H9 (cell line): ENCODE measurements at regions not wholly inside any gene's neighbourhood (a gene's known extent, or its start where the extent isn't known, plus 50 kb on each side); places are given as distances from the start of the nearest gene placed in this dataset.

ENCODE experiments used
- DNase-seq: peaks from one replicate; pipeline ENCODE4 v3.0.0-alpha.2; 2017
- H2AFZ ChIP-seq: one replicate; pipeline ENCODE4 v1.6.1; 2013; ENCODE audit warnings: mild to moderate bottlenecking, low read length, control low read depth, moderate library complexity
- H2AK5ac ChIP-seq: 2 replicates; pipeline ENCODE4 v1.6.1; 2013; ENCODE audit warnings: low read length, control low read depth, mixed read lengths; ENCODE audit not compliant: insufficient read length
- H2BK120ac ChIP-seq: one replicate; pipeline ENCODE4 v1.6.1; 2013; ENCODE audit warnings: low read depth, mild to moderate bottlenecking, low read length, control low read depth, inconsistent platforms; ENCODE audit not compliant: poor library complexity, severe bottlenecking
- H2BK12ac ChIP-seq: 2 replicates; pipeline ENCODE4 v1.6.1; 2013; ENCODE audit warnings: low read length, control low read depth, mixed read lengths, low read depth; ENCODE audit not compliant: insufficient read length
- H2BK15ac ChIP-seq: 2 replicates; pipeline ENCODE4 v1.6.1; 2013; ENCODE audit warnings: low read depth, low read length, control low read depth
- H2BK20ac ChIP-seq: one replicate; pipeline ENCODE4 v1.6.1; 2013; ENCODE audit warnings: low read depth, mild to moderate bottlenecking, low read length, control low read depth, inconsistent platforms; ENCODE audit not compliant: poor library complexity, severe bottlenecking
- H2BK5ac ChIP-seq: 2 replicates; pipeline ENCODE4 v1.6.1; 2013; ENCODE audit warnings: low read length, control low read depth, mixed read lengths; ENCODE audit not compliant: insufficient read length
- H3K14ac ChIP-seq: 2 replicates; pipeline ENCODE4 v1.6.1; 2013; ENCODE audit warnings: low read length, control low read depth; ENCODE audit not compliant: insufficient read depth
- H3K18ac ChIP-seq: 2 replicates; pipeline ENCODE4 v1.6.1; 2013; ENCODE audit warnings: low read depth, mild to moderate bottlenecking, mixed read lengths, low read length, control low read depth; ENCODE audit not compliant: insufficient read length
- H3K23ac ChIP-seq: 2 replicates; pipeline ENCODE4 v1.6.1; 2013; ENCODE audit warnings: low read length, control low read depth, mixed read lengths, low read depth; ENCODE audit not compliant: insufficient read length
- H3K23me2 ChIP-seq: 2 replicates; pipeline ENCODE4 v1.6.1; 2013; ENCODE audit warnings: low read depth, mild to moderate bottlenecking, mixed read lengths, low read length, control low read depth; ENCODE audit not compliant: insufficient read length, poor library complexity, severe bottlenecking
- H3K27ac ChIP-seq: 2 replicates; pipeline ENCODE4 v1.5.1; 2013; ENCODE audit warnings: low read length, control low read depth, mixed read lengths, low read depth; ENCODE audit not compliant: insufficient read length
- H3K27me3 ChIP-seq: 2 replicates; pipeline ENCODE4 v1.6.1; 2013; ENCODE audit warnings: low read length, control low read depth, inconsistent platforms; ENCODE audit not compliant: insufficient read depth
- H3K4ac ChIP-seq: 2 replicates; pipeline ENCODE4 v1.6.1; 2013; ENCODE audit warnings: low read depth, mild to moderate bottlenecking, control low read depth, inconsistent platforms, low read length, moderate library complexity
- H3K4me1 ChIP-seq: 2 replicates; pipeline ENCODE4 v1.6.1; 2013; ENCODE audit warnings: low read length, control low read depth, inconsistent platforms; ENCODE audit not compliant: insufficient read depth
- H3K4me2 ChIP-seq: 2 replicates; pipeline ENCODE4 v1.6.1; 2013; ENCODE audit warnings: low read length, control low read depth, mixed read lengths; ENCODE audit not compliant: insufficient read length, insufficient read depth
- H3K56ac ChIP-seq: 2 replicates; pipeline ENCODE4 v1.6.1; 2013; ENCODE audit warnings: low read depth, mild to moderate bottlenecking, mixed read lengths, low read length, control low read depth; ENCODE audit not compliant: insufficient read length
- H3K79me1 ChIP-seq: 2 replicates; pipeline ENCODE4 v1.6.1; 2013; ENCODE audit warnings: low read depth, mild to moderate bottlenecking, moderate library complexity, low read length, control low read depth, inconsistent platforms; ENCODE audit not compliant: insufficient read depth, poor library complexity, severe bottlenecking
- H3K79me2 ChIP-seq: 2 replicates; pipeline ENCODE4 v1.6.1; 2013; ENCODE audit warnings: low read length, control low read depth, inconsistent platforms; ENCODE audit not compliant: insufficient read depth
- H3K9ac ChIP-seq: 2 replicates; pipeline ENCODE4 v1.6.1; 2013; ENCODE audit warnings: low read length, control low read depth, mixed read lengths; ENCODE audit not compliant: insufficient read length; ENCODE audit errors: extremely low read depth
- H3K9me3 ChIP-seq: one replicate; pipeline ENCODE4 v1.6.1; 2013; ENCODE audit warnings: low read depth, low read length, inconsistent platforms; ENCODE audit not compliant: control insufficient read depth
- H3T11ph ChIP-seq: one replicate; pipeline ENCODE4 v1.6.1; 2013; ENCODE audit warnings: mild to moderate bottlenecking, low read length, control low read depth, inconsistent platforms
- H4K20me1 ChIP-seq: one replicate; pipeline ENCODE4 v1.6.1; 2013; ENCODE audit not compliant: control insufficient read depth, insufficient read length, insufficient read depth
- H4K5ac ChIP-seq: 2 replicates; pipeline ENCODE4 v1.6.1; 2013; ENCODE audit warnings: low read depth, mild to moderate bottlenecking, mixed read lengths, low read length, control low read depth; ENCODE audit not compliant: insufficient read length
- H4K8ac ChIP-seq: replicated peaks from 2 replicates; pipeline ENCODE4 v1.6.1; 2013; ENCODE audit warnings: low read length, control low read depth, mixed read lengths, low read depth; ENCODE audit not compliant: insufficient read length
- H4K91ac ChIP-seq: 2 replicates; pipeline ENCODE4 v1.6.1; 2013; ENCODE audit warnings: low read depth, mild to moderate bottlenecking, moderate library complexity, mixed read lengths, low read length, control low read depth; ENCODE audit not compliant: insufficient read length
- H3K27ac Mint-ChIP-seq, 3 experiments: 2 replicates in 2 of 3; 3 replicates in 1 of 3; pipeline ENCODE4 v1.8.0; 2020 to 2021; ENCODE audit warnings: mixed read lengths in 3 of 3, mild to moderate bottlenecking in 1 of 3, moderate library complexity in 1 of 3
- H3K27me3 Mint-ChIP-seq: 2 replicates; pipeline ENCODE4 v1.8.0; 2021; ENCODE audit warnings: low read depth, mild to moderate bottlenecking, moderate library complexity, mixed read lengths
- H3K36me3 Mint-ChIP-seq, 3 experiments: 2 replicates in 2 of 3; 3 replicates in 1 of 3; pipeline ENCODE4 v1.8.0; 2020 to 2021; ENCODE audit warnings: low read depth in 3 of 3, mixed read lengths in 3 of 3; ENCODE audit not compliant: insufficient read depth in 1 of 3
- H3K4me1 Mint-ChIP-seq, 2 experiments: 2 replicates each; pipeline ENCODE4 v1.8.0; 2020; ENCODE audit warnings: mixed read lengths in 2 of 2
- H3K4me3 Mint-ChIP-seq, 2 experiments: 2 replicates in 1 of 2; 3 replicates in 1 of 2; pipeline ENCODE4 v1.8.0; 2020 to 2021; ENCODE audit warnings: mild to moderate bottlenecking in 2 of 2, mixed read lengths in 2 of 2, moderate library complexity in 1 of 2
- H3K9me3 Mint-ChIP-seq, 2 experiments: 2 replicates in 1 of 2; 3 replicates in 1 of 2; pipeline ENCODE4 v1.8.0; 2020; ENCODE audit warnings: mild to moderate bottlenecking in 2 of 2, mixed read lengths in 2 of 2, moderate library complexity in 1 of 2
- TF ChIP-seq, protein P1 (sequence below): fragments of 200-600 bp; sonication (generic); conservative IDR thresholded peaks from 3 replicates; pipeline ENCODE4 v1.8.0; 2021; ENCODE audit warnings: antibody characterized with exemption, mild to moderate bottlenecking

DNA sequence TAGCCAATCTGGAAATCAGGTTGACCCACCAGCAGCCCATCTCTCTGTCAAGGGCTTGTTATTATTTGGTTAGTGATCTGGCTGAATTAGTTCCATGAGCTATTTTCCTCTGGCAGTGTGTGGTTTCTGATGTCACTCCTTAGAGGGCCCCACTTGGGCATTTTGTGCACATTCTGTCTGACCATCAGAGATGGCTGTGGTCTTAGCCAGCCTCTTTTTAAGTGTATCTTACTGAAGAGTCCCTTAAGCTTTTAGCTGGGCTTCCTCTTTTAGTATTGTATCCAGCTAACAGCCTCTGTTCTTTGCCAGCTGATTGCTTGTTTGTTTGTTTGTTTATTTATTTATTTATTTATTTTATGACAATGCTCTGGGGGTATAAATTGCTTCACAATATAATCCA, 951.1 kb upstream of the CNTNAP5 start:
- H3K27me3 ChIP-seq = no peaks in the 10 kb centered on the region
- no peak overlapping the region for H3K4ac ChIP-seq
- no peak overlapping the region for H4K5ac ChIP-seq
- no peaks in the 10 kb centered on the region for H3K9me3 ChIP-seq
- H3K9ac ChIP-seq = no peak overlapping the region
- no peak overlapping the region for H4K8ac ChIP-seq
- no peak overlapping the region for H2BK15ac ChIP-seq
- TF ChIP-seq, protein P1, sequence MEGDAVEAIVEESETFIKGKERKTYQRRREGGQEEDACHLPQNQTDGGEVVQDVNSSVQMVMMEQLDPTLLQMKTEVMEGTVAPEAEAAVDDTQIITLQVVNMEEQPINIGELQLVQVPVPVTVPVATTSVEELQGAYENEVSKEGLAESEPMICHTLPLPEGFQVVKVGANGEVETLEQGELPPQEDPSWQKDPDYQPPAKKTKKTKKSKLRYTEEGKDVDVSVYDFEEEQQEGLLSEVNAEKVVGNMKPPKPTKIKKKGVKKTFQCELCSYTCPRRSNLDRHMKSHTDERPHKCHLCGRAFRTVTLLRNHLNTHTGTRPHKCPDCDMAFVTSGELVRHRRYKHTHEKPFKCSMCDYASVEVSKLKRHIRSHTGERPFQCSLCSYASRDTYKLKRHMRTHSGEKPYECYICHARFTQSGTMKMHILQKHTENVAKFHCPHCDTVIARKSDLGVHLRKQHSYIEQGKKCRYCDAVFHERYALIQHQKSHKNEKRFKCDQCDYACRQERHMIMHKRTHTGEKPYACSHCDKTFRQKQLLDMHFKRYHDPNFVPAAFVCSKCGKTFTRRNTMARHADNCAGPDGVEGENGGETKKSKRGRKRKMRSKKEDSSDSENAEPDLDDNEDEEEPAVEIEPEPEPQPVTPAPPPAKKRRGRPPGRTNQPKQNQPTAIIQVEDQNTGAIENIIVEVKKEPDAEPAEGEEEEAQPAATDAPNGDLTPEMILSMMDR = no peak
- H4K91ac ChIP-seq = no peak overlapping the region
- no peaks in the 10 kb centered on the region for H3K79me2 ChIP-seq
- Mint-ChIP-seq H3K9me3 (no peaks in the 10 kb centered on the region), H3K4me1 (peaks cover 0 to 2% of the 10 kb centered on the region in 2 experiments; a peak in 1 of 4 replicates), H3K27me3 (no peaks in the 10 kb centered on the region), H3K36me3 (no peaks in the 10 kb centered on the region), H3K4me3 (no peak overlapping the region), H3K27ac (no peak overlapping the region)
- H2BK20ac ChIP-seq = no peak overlapping the region
- no peak overlapping the region for H2BK5ac ChIP-seq
- H3K14ac ChIP-seq = no peak overlapping the region
- no peaks in the 10 kb centered on the region for H3K79me1 ChIP-seq
- H3T11ph ChIP-seq = no peak overlapping the region
- no peak overlapping the region for H3K18ac ChIP-seq
- no peak overlapping the region for H3K23ac ChIP-seq
- H4K20me1 ChIP-seq = no peaks in the 10 kb centered on the region
- H2AK5ac ChIP-seq = no peak overlapping the region
- DNase-seq = no peak
- H2BK12ac ChIP-seq = no peak overlapping the region
- no peak overlapping the region for H3K27ac ChIP-seq
- H2AFZ ChIP-seq = no peak overlapping the region
- no peak overlapping the region for H3K4me2 ChIP-seq
- no peak overlapping the region for H2BK120ac ChIP-seq
- no peaks in the 10 kb centered on the region for H3K4me1 ChIP-seq
- no peaks in the 10 kb centered on the region for H3K23me2 ChIP-seq
- H3K56ac ChIP-seq = no peak overlapping the region
